ENCODE measurements at regions not wholly inside any gene's neighbourhood (a gene's known extent, or its start where the extent isn't known, plus 50 kb on each side); places are given as distances from the start of the nearest gene placed in this dataset.

- TF ChIP-seq GATA3 (IDR thresholded peaks at IDR 0.05; ENCODE audit: borderline replicate concordance) (no peak), KDM5A (IDR thresholded peaks at IDR 0.05) (no peak), CBX8 (IDR thresholded peaks at IDR 0.05) (no peak), ESRRA (IDR thresholded peaks at IDR 0.05; ENCODE audit: borderline replicate concordance, low read length) (no peak), REST (IDR thresholded peaks at IDR 0.05) (no peak), MYC (IDR thresholded peaks at IDR 0.05; ENCODE audit: borderline replicate concordance, low read length) (no peak), POLR2AphosphoS2 (conservative IDR thresholded peaks at IDR 0.05; ENCODE audit: low read length) (no peak), PHF8 (IDR thresholded peaks at IDR 0.05; ENCODE audit: borderline replicate concordance, low read depth) (no peak), BHLHE40 (IDR thresholded peaks at IDR 0.05; ENCODE audit: low read depth, low read length) (no peak), RARB (CRISPR knock-in tag; IDR thresholded peaks at IDR 0.05) (no peak), MAFK (IDR thresholded peaks at IDR 0.05; ENCODE audit: partially characterized antibody) (no peak), RNF2 (IDR thresholded peaks at IDR 0.05; ENCODE audit: borderline replicate concordance, low read depth) (no peak), CBX2 (IDR thresholded peaks at IDR 0.05; ENCODE audit: borderline replicate concordance, low read depth) (no peak)
- TF ChIP-seq, protein P1, sequence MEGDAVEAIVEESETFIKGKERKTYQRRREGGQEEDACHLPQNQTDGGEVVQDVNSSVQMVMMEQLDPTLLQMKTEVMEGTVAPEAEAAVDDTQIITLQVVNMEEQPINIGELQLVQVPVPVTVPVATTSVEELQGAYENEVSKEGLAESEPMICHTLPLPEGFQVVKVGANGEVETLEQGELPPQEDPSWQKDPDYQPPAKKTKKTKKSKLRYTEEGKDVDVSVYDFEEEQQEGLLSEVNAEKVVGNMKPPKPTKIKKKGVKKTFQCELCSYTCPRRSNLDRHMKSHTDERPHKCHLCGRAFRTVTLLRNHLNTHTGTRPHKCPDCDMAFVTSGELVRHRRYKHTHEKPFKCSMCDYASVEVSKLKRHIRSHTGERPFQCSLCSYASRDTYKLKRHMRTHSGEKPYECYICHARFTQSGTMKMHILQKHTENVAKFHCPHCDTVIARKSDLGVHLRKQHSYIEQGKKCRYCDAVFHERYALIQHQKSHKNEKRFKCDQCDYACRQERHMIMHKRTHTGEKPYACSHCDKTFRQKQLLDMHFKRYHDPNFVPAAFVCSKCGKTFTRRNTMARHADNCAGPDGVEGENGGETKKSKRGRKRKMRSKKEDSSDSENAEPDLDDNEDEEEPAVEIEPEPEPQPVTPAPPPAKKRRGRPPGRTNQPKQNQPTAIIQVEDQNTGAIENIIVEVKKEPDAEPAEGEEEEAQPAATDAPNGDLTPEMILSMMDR (IDR thresholded peaks at IDR 0.05): no peak
- DNase-seq (ENCODE audit: low read depth in 1 of 2, low spot score in 1 of 2): no peak
- Histone ChIP-seq H3K4me3 (no peak overlapping the region), H3K4me2 (no peak overlapping the region), H3K27ac (no peak overlapping the region), H3K9me3 (no peaks in the 10 kb centered on the region), H3K4me1 (no peaks in the 10 kb centered on the region)
- 67% methylated on average over 4 of the region's 4 CpGs for WGBS (ENCODE audit: missing lambda C conversion rate)
- POLR2A ChIA-PET: no interaction called here
- CTCF ChIA-PET: interaction anchor here (1.0 to 1.2 kb wide), 2 partner anchors 10 to 70 kb away, joined by 3 read pairs; partner anchors contain the start of gene MYLIP
- ATAC-seq: no peak
- FAIRE-seq: no peak
Observed at GRCh38 chr6:16058929-16059345, 69.9 kb upstream of the MYLIP start.

DNA sequence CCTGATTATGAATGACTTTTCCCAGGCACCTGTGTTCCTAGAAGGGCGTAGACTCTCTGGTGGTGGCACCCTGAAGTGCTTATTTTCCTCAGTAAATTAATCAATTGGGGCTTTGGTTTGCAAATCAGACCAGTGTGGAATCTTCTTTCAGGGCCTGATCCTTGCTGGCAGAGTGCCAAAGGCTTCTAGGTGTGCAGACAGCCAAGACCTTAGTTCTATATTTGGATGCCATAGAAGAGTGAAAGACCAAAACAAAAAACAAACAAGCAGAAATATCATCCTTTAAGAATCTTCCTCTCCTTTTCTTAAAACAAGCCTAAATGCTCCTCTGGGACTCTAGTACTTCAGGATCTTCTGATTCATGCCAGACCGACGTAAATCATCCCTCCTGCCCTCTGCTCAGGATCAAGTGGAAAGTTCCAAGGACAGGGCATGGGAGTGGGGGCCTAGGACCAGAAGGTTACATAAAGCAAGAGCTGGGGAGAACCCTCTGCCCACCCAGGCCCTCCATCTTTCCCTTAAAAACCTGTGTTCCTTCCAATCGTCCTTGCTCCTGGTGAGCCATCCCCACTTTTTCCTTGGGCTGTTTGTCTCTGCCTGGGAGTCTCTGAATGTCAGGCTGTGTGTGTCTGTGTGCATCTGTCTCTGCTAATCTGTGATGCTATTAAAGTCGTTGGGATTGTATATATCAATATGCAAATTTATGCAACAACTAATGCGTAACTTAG, 70.5 kb upstream of the MYLIP start:
- no peak overlapping the region for H3K27ac ChIP-seq
- H3K4me2 ChIP-seq: no peak overlapping the region
- TF ChIP-seq RAD21 (conservative IDR thresholded peaks at IDR 0.05 in 1 of 2, IDR thresholded peaks at IDR 0.05 in 1 of 2) (no peak), ZFP36 (IDR thresholded peaks at IDR 0.05; ENCODE audit: borderline replicate concordance, partially characterized antibody) (no peak), TFCP2L1 (CRISPR knock-in tag; IDR thresholded peaks at IDR 0.05) (no peak), HMGXB4 (CRISPR knock-in tag; IDR thresholded peaks at IDR 0.05; ENCODE audit: borderline replicate concordance) (no peak)
- DNase-seq (ENCODE audit: low read depth in 1 of 2, low spot score in 1 of 2): no peak
- 58% methylated on average over 6 of the region's 6 CpGs for WGBS (ENCODE audit: missing lambda C conversion rate)
- no peak for ATAC-seq
- FAIRE-seq: no peak
- no peaks in the 10 kb centered on the region for H3K4me1 ChIP-seq
- no peaks in the 10 kb centered on the region for H3K9me3 ChIP-seq
- POLR2A ChIA-PET: no interaction called here
- CTCF ChIA-PET: interaction anchor here (1.0 kb wide), 1 partner anchor 9 kb away, joined by 3 read pairs; no protein-coding TSS in a partner anchor
- H3K4me3 ChIP-seq: no peak overlapping the region

All from A549 (cell line).